CD14-positive monocyte (primary cell): ENCODE measurements at regions not wholly inside any gene's neighbourhood (a gene's known extent, or its start where the extent isn't known, plus 50 kb on each side); places are given as distances from the start of the nearest gene placed in this dataset.

Experiments
- DNase-seq, 3 donors: peaks; one replicate each; pipeline ENCODE4 v3.0.0-alpha.2; 2011 to 2022
- H2AFZ ChIP-seq: 2 replicates; pipeline ENCODE4 v1.6.0; 2012; ENCODE audit warnings: mild to moderate bottlenecking, low read depth, low read length, inconsistent platforms; ENCODE audit not compliant: insufficient read depth, poor library complexity, severe bottlenecking
- H3K27ac ChIP-seq, 2 donors: 1 replicate in 1 of 2; 2 replicates in 1 of 2; pipeline ENCODE4 v1.5.1; 2012 to 2013; ENCODE audit warnings: low read length in 2 of 2, control low read depth in 1 of 2, inconsistent platforms in 1 of 2, low read depth in 1 of 2, mild to moderate bottlenecking in 1 of 2
- H3K27me3 ChIP-seq, 2 donors: one replicate each; pipeline versions ENCODE4 v1.6.0 to v1.6.1; 2011 to 2013; ENCODE audit warnings: low read length in 2 of 2; ENCODE audit not compliant: control insufficient read depth in 2 of 2, insufficient read depth in 2 of 2
- H3K36me3 ChIP-seq, 2 donors: replicated peaks in 1 of 2; 1 replicate in 1 of 2; 2 replicates in 1 of 2; pipeline versions ENCODE4 v1.5.1 to v1.6.1; 2012 to 2013; ENCODE audit warnings: low read length in 2 of 2, control low read depth in 1 of 2, inconsistent platforms in 1 of 2, mild to moderate bottlenecking in 1 of 2; ENCODE audit not compliant: insufficient read depth in 2 of 2, control insufficient read depth in 1 of 2
- H3K4me1 ChIP-seq, 2 donors: 1 replicate in 1 of 2; 2 replicates in 1 of 2; pipeline versions ENCODE4 v1.5.1 to v1.6.1; 2012 to 2013; ENCODE audit warnings: low read length in 2 of 2, control low read depth in 1 of 2, inconsistent platforms in 1 of 2, mild to moderate bottlenecking in 1 of 2, moderate library complexity in 1 of 2; ENCODE audit not compliant: insufficient read depth in 2 of 2, control insufficient read depth in 1 of 2
- H3K4me2 ChIP-seq: replicated peaks from 2 replicates; pipeline ENCODE3; 2012; ENCODE audit warnings: low read length, moderate library complexity, mild to moderate bottlenecking; ENCODE audit not compliant: poor library complexity, severe bottlenecking; ENCODE audit errors: extremely low read depth
- H3K4me3 ChIP-seq, 3 experiments: fragments of 200-600 bp in 1 of 3; sonication (generic) in 1 of 3; replicated peaks in 1 of 3; 1 replicate in 2 of 3; 2 replicates in 1 of 3; pipeline ENCODE4 v1.5.1; 2011 to 2013; ENCODE audit warnings: low read length in 3 of 3, mild to moderate bottlenecking in 3 of 3, control low read depth in 2 of 3, low read depth in 2 of 3, inconsistent platforms in 1 of 3, moderate library complexity in 1 of 3
- H3K79me2 ChIP-seq: 2 replicates; pipeline ENCODE4 v1.6.0; 2012; ENCODE audit warnings: mild to moderate bottlenecking, control low read depth, inconsistent platforms, low read length, moderate library complexity; ENCODE audit not compliant: insufficient read depth
- H3K9ac ChIP-seq: 2 replicates; pipeline ENCODE4 v1.6.0; 2017; ENCODE audit warnings: low read length, mild to moderate bottlenecking; ENCODE audit not compliant: insufficient read depth, poor library complexity, severe bottlenecking
- H3K9me3 ChIP-seq, 2 donors: replicated peaks in 1 of 2; 1 replicate in 1 of 2; 2 replicates in 1 of 2; pipeline versions ENCODE4 v1.5.1 to v1.6.1; 2012 to 2013; ENCODE audit warnings: low read length in 2 of 2, control low read depth in 1 of 2; ENCODE audit not compliant: control insufficient read depth in 1 of 2, insufficient read depth in 1 of 2
- H4K20me1 ChIP-seq: 2 replicates; pipeline ENCODE4 v1.6.0; 2012; ENCODE audit warnings: mild to moderate bottlenecking, low read length, control low read depth, moderate library complexity; ENCODE audit not compliant: insufficient read depth
- H3K27ac Mint-ChIP-seq, 7 donors: one replicate each; pipeline ENCODE4 v1.8.0; 2020; ENCODE audit warnings: mild to moderate bottlenecking in 7 of 7, mixed read lengths in 7 of 7, moderate library complexity in 6 of 7, inconsistent platforms in 2 of 7
- H3K27me3 Mint-ChIP-seq, 3 donors: one replicate each; pipeline ENCODE4 v1.8.0; 2021 to 2022; ENCODE audit warnings: low read depth in 3 of 3, mild to moderate bottlenecking in 3 of 3, mixed read lengths in 3 of 3, moderate library complexity in 3 of 3, inconsistent platforms in 1 of 3
- H3K36me3 Mint-ChIP-seq, 2 donors: one replicate each; pipeline ENCODE4 v1.8.0; 2020; ENCODE audit warnings: mixed read lengths in 2 of 2, inconsistent platforms in 1 of 2, mild to moderate bottlenecking in 1 of 2
- H3K4me1 Mint-ChIP-seq: one replicate; pipeline ENCODE4 v1.8.0; 2020; ENCODE audit warnings: mild to moderate bottlenecking, mixed read lengths
- H3K4me3 Mint-ChIP-seq, 2 donors: one replicate each; pipeline ENCODE4 v1.8.0; 2020; ENCODE audit warnings: mild to moderate bottlenecking in 2 of 2, mixed read lengths in 2 of 2, moderate library complexity in 1 of 2
- H3K9me3 Mint-ChIP-seq, 7 donors: one replicate each; pipeline ENCODE4 v1.8.0; 2020 to 2022; ENCODE audit warnings: mixed read lengths in 7 of 7, mild to moderate bottlenecking in 6 of 7, moderate library complexity in 6 of 7, inconsistent platforms in 2 of 7
- CTCF ChIP-seq: fragments of 200-600 bp; IDR thresholded peaks from one replicate; pipeline ENCODE4 v1.8.0; 2022; ENCODE audit warnings: antibody characterized with exemption, mild to moderate bottlenecking
- WGBS: methylation state at CpG from one replicate; pipeline ENCODE4 v1.1.5; 2013; ENCODE audit warnings: missing lambda C conversion rate; ENCODE audit not compliant: insufficient coverage; 5-methylcytosine and 5-hydroxymethylcytosine counted together
- intact Hi-C, 2 donors: fragments of 100-400 bp; cut with micrococcal nuclease; formaldehyde crosslinking; loops; one replicate each; pipeline versions ENCODE4 v1.15.0 to v1.15.1; 2023

- Mint-ChIP-seq H3K27ac (no peak overlapping the region), H3K4me1 (no peaks in the 10 kb centered on the region), H3K36me3 (no peaks in the 10 kb centered on the region), H3K4me3 (no peak overlapping the region), H3K27me3 (peaks cover 0 to 8% (median 6%) of the 10 kb centered on the region in 3 donors), H3K9me3 (peaks cover 0 to 2% (median 0%) of the 10 kb centered on the region in 7 donors)
- Histone ChIP-seq H3K27me3 (no peaks in the 10 kb centered on the region), H3K79me2 (no peaks in the 10 kb centered on the region), H3K4me1 (no peaks in the 10 kb centered on the region), H2AFZ (no peak overlapping the region), H4K20me1 (no peaks in the 10 kb centered on the region), H3K4me2 (no peak overlapping the region), H3K9ac (no peak overlapping the region), H3K9me3 (no peaks in the 10 kb centered on the region), H3K4me3 (no peak overlapping the region), H3K27ac (no peak overlapping the region), H3K36me3 (no peaks in the 10 kb centered on the region)
- intact Hi-C loops = no loop called here
- no peak for DNase-seq
- 80% methylated on average over 1 of the region's 5 CpGs for WGBS
- no peak for TF ChIP-seq CTCF
These were observed 153.8 kb downstream of the UNC5CL start for GRCh38 chr6:40885139-40885774.

GRCh38 chr6:40882323-40882997 lies 156.6 kb downstream of the UNC5CL start:
- DNase-seq = no peak
- H3K4me2 ChIP-seq = no peak overlapping the region
- no peaks in the 10 kb centered on the region for H3K36me3 ChIP-seq
- H3K27me3 Mint-ChIP-seq = peaks cover 0 to 8% (median 6%) of the 10 kb centered on the region in 3 donors
- H3K79me2 ChIP-seq = no peaks in the 10 kb centered on the region
- no peak overlapping the region for H3K4me3 Mint-ChIP-seq
- H3K27me3 ChIP-seq = no peaks in the 10 kb centered on the region
- intact Hi-C loops = no loop called here
- no peak overlapping the region for H3K27ac Mint-ChIP-seq
- H3K9me3 ChIP-seq = no peaks in the 10 kb centered on the region
- H4K20me1 ChIP-seq = no peaks in the 10 kb centered on the region
- no peak overlapping the region for H3K9ac ChIP-seq
- no peaks in the 10 kb centered on the region for H3K36me3 Mint-ChIP-seq
- H3K4me3 ChIP-seq = no peak overlapping the region
- WGBS = 100% methylated on average over 1 of the region's 6 CpGs
- H3K27ac ChIP-seq = no peak overlapping the region
- no peaks in the 10 kb centered on the region for H3K4me1 ChIP-seq
- H2AFZ ChIP-seq = no peak overlapping the region
- TF ChIP-seq CTCF = no peak
- H3K4me1 Mint-ChIP-seq = no peaks in the 10 kb centered on the region
- peaks cover 0 to 9% (median 4%) of the 10 kb centered on the region in 7 donors for H3K9me3 Mint-ChIP-seq
